IMR-90 (cell line): ENCODE measurements at regions not wholly inside any gene's neighbourhood (a gene's known extent, or its start where the extent isn't known, plus 50 kb on each side); places are given as distances from the start of the nearest gene placed in this dataset.

Source experiments
- ATAC-seq: fragments of 200-7000 bp; cut with Tn5 transposase; 2 replicates; pipeline ENCODE4 v1.9.1; 2020; ENCODE audit warnings: low read depth, mild to moderate bottlenecking, moderate library complexity
- BruUV-seq: library from RNA; stranded (reverse); fragments of 400-500 nt; replicated peaks from 2 replicates; lab custom pipeline; 2021; lab: Mats Ljungman, UMichigan
- CTCF ChIA-PET: fragments of 300-600 bp; formaldehyde crosslinking; extraction: SDS; loops from one replicate; lab custom pipeline; 2021; ENCODE audit warnings: antibody characterized with exemption; lab: Yijun Ruan, JAX
- POLR2A ChIA-PET: fragments of 300-600 bp; sonication (Branson Sonifier 250); formaldehyde crosslinking; loops from one replicate; lab custom pipeline; 2022; ENCODE audit warnings: antibody characterized with exemption; ENCODE audit not compliant: unreplicated experiment; lab: Charles Lee
- DNase-seq: peaks from one replicate; pipeline ENCODE4 v3.0.0; 2013
- H2AFZ ChIP-seq: replicated peaks from 2 replicates; pipeline ENCODE3; 2013; ENCODE audit warnings: low read length, mild to moderate bottlenecking; ENCODE audit not compliant: poor library complexity
- H2AK5ac ChIP-seq: 2 replicates; pipeline ENCODE4 v1.6.1; 2013; ENCODE audit warnings: low read depth, low read length, inconsistent platforms
- H2AK9ac ChIP-seq: replicated peaks from 2 replicates; pipeline ENCODE3; 2013; ENCODE audit warnings: mild to moderate bottlenecking, low read depth, low read length, moderate library complexity; ENCODE audit not compliant: poor library complexity
- H2BK120ac ChIP-seq: 2 replicates; pipeline ENCODE4 v1.6.1; 2013; ENCODE audit warnings: low read depth, low read length, inconsistent platforms
- H2BK15ac ChIP-seq: 3 replicates; pipeline ENCODE4 v1.6.1; 2013; ENCODE audit warnings: low read depth, low read length, inconsistent platforms
- H2BK20ac ChIP-seq: 2 replicates; pipeline ENCODE4 v1.6.1; 2013; ENCODE audit warnings: low read depth, mild to moderate bottlenecking, inconsistent platforms, low read length, moderate library complexity
- H2BK5ac ChIP-seq: 2 replicates; pipeline ENCODE4 v1.6.1; 2013; ENCODE audit warnings: mild to moderate bottlenecking, low read depth, low read length, inconsistent platforms; ENCODE audit not compliant: poor library complexity, severe bottlenecking
- H3K14ac ChIP-seq: replicated peaks from 2 replicates; pipeline ENCODE4 v1.6.1; 2013; ENCODE audit warnings: low read depth, low read length, inconsistent platforms
- H3K18ac ChIP-seq: 2 replicates; pipeline ENCODE4 v1.6.1; 2013; ENCODE audit warnings: low read depth, low read length, control low read depth
- H3K23ac ChIP-seq: 2 replicates; pipeline ENCODE4 v1.6.1; 2013; ENCODE audit warnings: low read depth, low read length, inconsistent platforms
- H3K27ac ChIP-seq: 2 replicates; pipeline ENCODE4 v1.5.1; 2013; ENCODE audit warnings: mild to moderate bottlenecking, control low read depth, low read length; ENCODE audit not compliant: insufficient read depth
- H3K27me3 ChIP-seq: 2 replicates; pipeline ENCODE4 v1.6.1; 2013; ENCODE audit warnings: low read length; ENCODE audit not compliant: control insufficient read depth, insufficient read depth
- H3K36me3 ChIP-seq: 2 replicates; pipeline ENCODE4 v1.6.1; 2013; ENCODE audit warnings: low read length, mixed read lengths; ENCODE audit not compliant: control insufficient read depth, insufficient read depth
- H3K4ac ChIP-seq: 2 replicates; pipeline ENCODE4 v1.6.1; 2013; ENCODE audit warnings: low read depth, low read length, inconsistent platforms
- H3K4me1 ChIP-seq: 2 replicates; pipeline ENCODE4 v1.6.1; 2013; ENCODE audit warnings: low read length, mixed read lengths; ENCODE audit not compliant: control insufficient read depth, insufficient read depth
- H3K4me2 ChIP-seq: 2 replicates; pipeline ENCODE4 v1.6.1; 2013; ENCODE audit warnings: low read depth, mild to moderate bottlenecking, control low read depth, low read length, moderate library complexity
- H3K4me3 ChIP-seq: 2 replicates; pipeline ENCODE4 v1.5.1; 2013; ENCODE audit warnings: low read depth, mild to moderate bottlenecking, control low read depth, low read length, moderate library complexity; ENCODE audit not compliant: insufficient read depth
- H3K56ac ChIP-seq: 2 replicates; pipeline ENCODE4 v1.6.1; 2013; ENCODE audit warnings: low read length, inconsistent platforms; ENCODE audit not compliant: insufficient read depth; ENCODE audit errors: extremely low read depth
- H3K79me1 ChIP-seq, 2 experiments: 2 replicates each; pipeline ENCODE4 v1.6.1; 2013; ENCODE audit warnings: low read length in 2 of 2, inconsistent platforms in 1 of 2, low read depth in 1 of 2
- H3K9ac ChIP-seq: 2 replicates; pipeline ENCODE4 v1.6.1; 2013; ENCODE audit warnings: low read depth, low read length, control low read depth
- H3K9me1 ChIP-seq: 2 replicates; pipeline ENCODE4 v1.6.1; 2013; ENCODE audit warnings: low read length, inconsistent platforms; ENCODE audit not compliant: insufficient read depth
- H3K9me3 ChIP-seq: 2 replicates; pipeline ENCODE4 v1.6.1; 2013; ENCODE audit warnings: low read length; ENCODE audit not compliant: control insufficient read depth, insufficient read depth
- H4K20me1 ChIP-seq: 2 replicates; pipeline ENCODE4 v1.6.1; 2013; ENCODE audit warnings: low read length, inconsistent platforms; ENCODE audit not compliant: insufficient read depth
- H4K5ac ChIP-seq: 2 replicates; pipeline ENCODE4 v1.6.1; 2013; ENCODE audit warnings: mild to moderate bottlenecking, low read depth, low read length, control low read depth
- H4K8ac ChIP-seq, 2 experiments: 2 replicates each; pipeline ENCODE4 v1.6.1; 2013; ENCODE audit warnings: low read depth in 2 of 2, low read length in 2 of 2, control low read depth in 1 of 2, inconsistent platforms in 1 of 2
- H4K91ac ChIP-seq: 2 replicates; pipeline ENCODE4 v1.6.1; 2013; ENCODE audit warnings: low read depth, low read length, inconsistent platforms; ENCODE audit not compliant: insufficient read depth
- CHD1 ChIP-seq: IDR thresholded peaks from 2 replicates; pipeline ENCODE4 v1.6.1; 2012; ENCODE audit warnings: low read depth, low read length, improper control_type of control experiment
- FOS ChIP-seq: fragments of 150-350 bp; IDR thresholded peaks from 2 replicates; pipeline ENCODE4 v1.6.1; 2016; ENCODE audit warnings: low read depth, low read length
- MAFK ChIP-seq: IDR thresholded peaks from 2 replicates; pipeline ENCODE4 v1.6.1; 2012; ENCODE audit warnings: low read depth, low read length, improper control_type of control experiment
- MAZ ChIP-seq: IDR thresholded peaks from 2 replicates; pipeline ENCODE4 v1.6.1; 2012; ENCODE audit warnings: low read depth, mild to moderate bottlenecking, low read length, improper control_type of control experiment, moderate library complexity, borderline replicate concordance
- POLR2A ChIP-seq: IDR thresholded peaks from 2 replicates; pipeline ENCODE4 v1.6.1; 2012; ENCODE audit warnings: mild to moderate bottlenecking, low read depth, low read length
- RCOR1 ChIP-seq: IDR thresholded peaks from 2 replicates; pipeline ENCODE4 v1.6.1; 2012; ENCODE audit warnings: mild to moderate bottlenecking, low read length, improper control_type of control experiment; ENCODE audit not compliant: insufficient replicate concordance
- RFX5 ChIP-seq: IDR thresholded peaks from 2 replicates; pipeline ENCODE4 v1.8.0; 2012; ENCODE audit warnings: low read depth, mild to moderate bottlenecking, low read length, moderate library complexity
- WGBS, 2 experiments: methylation state at CpG; one replicate each; pipeline versions ENCODE4 v1.1.5 to v1.1.7; 2013; ENCODE audit warnings: missing lambda C conversion rate in 2 of 2; ENCODE audit not compliant: insufficient read length in 1 of 2; ENCODE audit errors: extremely low coverage in 2 of 2; 5-methylcytosine and 5-hydroxymethylcytosine counted together
- dilution Hi-C: fragments of 300-500 bp; cut with HindIII; formaldehyde crosslinking; loops from one replicate; pipeline ENCODE4 v1.14.3; 2018; ENCODE audit warnings: low sequenced_read_pairs; ENCODE audit not compliant: unreplicated experiment
- in situ Hi-C: fragments of 300-500 bp; cut with MboI; formaldehyde crosslinking; loops from 3 replicates; pipeline ENCODE4 v1.14.3; 2019; ENCODE audit warnings: low sequenced_read_pairs, inconsistent platforms, mixed read lengths
- intact Hi-C: fragments of 100-400 bp; cut with micrococcal nuclease; formaldehyde crosslinking; loops from 2 replicates; pipeline ENCODE4 v1.10.0; 2022

DNA sequence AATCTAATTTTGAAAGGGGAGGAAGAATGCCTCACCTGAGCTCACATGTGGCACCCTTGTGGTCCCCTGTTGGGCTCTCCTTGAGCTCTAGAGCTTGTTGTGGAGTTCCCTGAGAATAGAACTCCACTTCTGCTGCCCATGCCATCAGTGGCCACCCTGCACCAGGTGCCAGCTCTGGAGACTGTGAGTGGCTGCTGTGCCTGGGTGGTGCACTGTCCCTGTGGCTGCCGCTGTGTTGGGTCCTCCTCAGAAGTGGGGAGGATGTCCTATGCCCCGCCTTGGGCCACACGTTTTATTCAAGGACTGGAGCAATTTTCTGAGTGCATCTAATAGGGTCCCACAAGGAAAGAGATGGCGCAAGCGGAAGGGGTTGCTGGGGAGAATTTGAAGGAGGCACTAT is 67.9 kb upstream of the MAP3K7 start:
- in situ Hi-C loops (no loop called here), dilution Hi-C loops (no loop called here), intact Hi-C loops (no loop called here)
- no CpG with 5 or more reads among the region's 5 CpGs for WGBS, 2 experiments
- Histone ChIP-seq H3K23ac (no peak overlapping the region), H4K8ac (no peak overlapping the region), H4K91ac (no peak overlapping the region), H3K14ac (no peak overlapping the region), H2AFZ (no peak overlapping the region), H2AK5ac (no peak overlapping the region), H4K20me1 (no peaks in the 10 kb centered on the region), H3K36me3 (no peaks in the 10 kb centered on the region), H3K9ac (no peak overlapping the region), H3K9me3 (no peaks in the 10 kb centered on the region), H3K18ac (no peak overlapping the region), H2BK20ac (no peak overlapping the region), H2BK5ac (no peak overlapping the region), H3K9me1 (no peaks in the 10 kb centered on the region), H3K4me3 (no peak overlapping the region), H2BK120ac (no peak overlapping the region), H3K4me1 (no peaks in the 10 kb centered on the region), H3K27ac (no peak overlapping the region), H2AK9ac (no peak overlapping the region), H2BK15ac (no peak overlapping the region), H3K27me3 (no peaks in the 10 kb centered on the region), H3K4ac (no peak overlapping the region), H4K5ac (no peak overlapping the region), H3K56ac (no peak overlapping the region), H3K4me2 (no peak overlapping the region), H3K79me1 (no peaks in the 10 kb centered on the region)
- ATAC-seq = no peak
- DNase-seq = no peak
- TF ChIP-seq CHD1 (no peak), RCOR1 (no peak), RFX5 (no peak), MAFK (no peak), MAZ (no peak), POLR2A (no peak), FOS (no peak)
- no TSS peak for BruUV-seq
- POLR2A ChIA-PET = no interaction called here
- CTCF ChIA-PET = no interaction called here
